GM19324 (cell line): ENCODE measurements at regions not wholly inside any gene's neighbourhood (a gene's known extent, or its start where the extent isn't known, plus 50 kb on each side); places are given as distances from the start of the nearest gene placed in this dataset.
A peak's percentile ranks its signal among the peaks of the same experiment; 100 is the strongest.

Source experiments
- ATAC-seq: cut with Tn5 transposase; IDR thresholded peaks from one replicate; pipeline ENCODE4 v1.9.1; 2021; ENCODE audit warnings: mild to moderate bottlenecking, moderate library complexity; ENCODE audit not compliant: unreplicated experiment, low FRiP score

DNA sequence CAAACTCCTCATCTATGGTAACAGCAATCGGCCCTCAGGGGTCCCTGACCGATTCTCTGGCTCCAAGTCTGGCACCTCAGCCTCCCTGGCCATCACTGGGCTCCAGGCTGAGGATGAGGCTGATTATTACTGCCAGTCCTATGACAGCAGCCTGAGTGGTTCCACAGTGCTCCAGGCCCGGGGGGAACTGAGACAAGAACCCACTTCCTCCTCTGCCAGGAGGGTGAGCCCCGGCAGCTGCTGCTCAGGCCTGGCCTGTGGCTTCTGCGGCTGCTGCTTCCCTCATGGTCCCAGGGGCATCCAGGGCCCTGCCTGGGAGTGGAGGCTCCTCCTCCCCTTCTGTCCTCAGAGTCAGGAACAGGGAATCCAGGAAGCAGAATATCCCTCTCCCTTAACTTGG is 98.4 kb downstream of the ZNF280B start:
- ATAC-seq = no peak

GRCh38 chr22:22410677-22411076 is 97.9 kb downstream of the ZNF280B start:
- ATAC-seq = no peak

DNA sequence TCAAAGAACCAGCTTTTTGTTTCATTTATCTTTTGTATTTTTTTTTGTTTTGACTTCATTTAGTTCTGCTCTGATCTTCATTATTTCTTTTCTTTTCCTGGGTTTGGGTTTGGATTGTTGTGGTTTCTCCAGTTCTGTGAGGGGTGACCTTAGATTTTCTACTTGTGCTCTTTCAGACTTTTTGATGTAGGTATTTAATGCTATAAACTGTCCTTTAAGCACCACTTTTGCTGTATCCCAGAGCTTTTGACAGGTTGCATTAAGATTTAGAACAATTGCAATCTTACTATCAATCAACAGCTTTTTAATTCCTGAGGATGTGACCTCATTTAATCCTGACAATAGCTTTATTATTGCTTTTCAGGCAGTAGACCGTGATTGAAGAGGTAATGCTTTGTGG is 94.3 kb downstream of the ZNF280B start:
- ATAC-seq = no peak

GRCh38 chr22:22417495-22418162 is 90.9 kb downstream of the ZNF280B start:
- ATAC-seq = no peak

DNA sequence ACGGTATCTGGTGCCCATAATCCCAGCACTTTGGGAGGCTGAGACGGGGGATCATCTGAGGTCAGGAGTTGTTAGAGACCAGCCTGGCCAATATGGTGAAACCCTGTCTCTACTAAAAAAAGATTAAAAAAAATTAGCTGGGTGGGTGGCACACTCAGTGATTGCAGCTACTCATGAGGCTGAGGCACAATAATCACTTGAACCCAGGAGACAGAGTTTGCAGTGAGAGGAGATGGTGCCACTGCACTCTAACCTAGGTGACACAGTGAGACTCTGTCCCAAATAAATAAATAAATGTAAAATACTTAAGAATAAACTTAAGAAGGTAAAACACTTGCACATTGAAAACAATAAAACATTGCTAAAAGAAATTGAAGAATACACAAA is 90.4 kb downstream of the ZNF280B start:
- ATAC-seq = no peak

DNA sequence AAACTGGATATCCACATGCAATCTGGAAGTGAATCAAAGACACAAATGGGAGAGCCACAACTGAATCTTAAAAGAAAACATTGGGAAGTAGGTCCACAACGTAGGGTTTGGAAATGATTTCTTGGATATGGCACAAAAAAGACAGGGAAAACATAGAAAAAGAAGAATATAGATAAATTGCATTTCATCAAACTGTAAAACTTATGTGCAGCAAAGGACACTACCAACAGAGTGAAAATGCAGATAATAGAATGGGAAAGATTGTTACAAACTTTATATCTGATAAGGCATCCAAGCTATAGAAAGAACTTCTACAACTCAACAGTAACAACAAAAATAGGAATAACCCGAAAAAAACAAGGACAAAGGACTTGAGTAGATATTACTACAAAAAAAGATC is 89.6 kb downstream of the ZNF280B start:
- no peak for ATAC-seq

- no peak for ATAC-seq
These were observed 88.0 kb downstream of the ZNF280B start for GRCh38 chr22:22420580-22420979.

GRCh38 chr22:22421392-22421791 is 87.2 kb downstream of the ZNF280B start:
- ATAC-seq = no peak

- peak; percentile 96 for ATAC-seq
These were observed 85.9 kb downstream of the ZNF280B start for GRCh38 chr22:22422629-22423112.

- ATAC-seq = no peak
These were observed 84.9 kb downstream of the ZNF280B start for GRCh38 chr22:22423681-22424080.

- no peak for ATAC-seq
These were observed 84.2 kb downstream of the ZNF280B start for GRCh38 chr22:22424210-22424800.

DNA sequence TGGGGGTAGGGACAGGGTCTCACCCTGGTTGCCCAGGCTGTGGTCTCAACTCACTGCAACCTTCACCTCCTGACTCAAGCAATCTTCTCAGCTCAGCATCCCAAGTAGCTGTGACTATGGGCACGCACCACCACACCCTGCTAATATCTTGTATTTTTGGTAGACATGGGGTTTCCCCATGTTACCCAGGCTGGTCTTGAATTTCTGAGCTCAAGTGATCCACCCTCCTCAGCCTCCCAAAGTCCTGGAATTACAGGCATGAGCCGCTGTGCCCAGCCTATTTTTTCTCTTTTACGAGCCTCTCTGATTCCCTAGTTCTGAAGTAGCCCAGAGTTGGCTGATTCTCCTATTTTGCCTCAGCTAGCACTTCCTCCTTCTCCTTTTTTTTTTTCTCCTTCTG is 83.6 kb downstream of the ZNF280B start:
- no peak for ATAC-seq

DNA sequence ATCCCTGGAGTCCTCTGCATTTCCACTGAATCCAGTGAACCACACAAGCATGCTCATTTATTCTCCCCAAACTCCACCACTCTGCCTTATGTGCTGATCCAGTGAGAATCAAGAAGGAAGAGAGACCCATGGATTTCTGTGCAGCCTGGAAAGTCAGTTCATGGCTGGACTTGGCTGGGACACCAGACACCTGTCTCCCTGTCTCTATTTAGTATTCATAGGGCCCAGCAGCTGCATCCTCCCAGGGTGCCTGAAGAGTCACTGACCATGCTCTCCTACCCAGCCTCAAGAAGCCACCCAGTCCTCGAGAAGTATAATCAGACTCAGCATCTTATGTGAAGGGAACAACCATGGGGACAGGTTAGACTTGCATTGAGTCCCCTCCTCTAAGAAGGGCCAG is 83.2 kb downstream of the ZNF280B start:
- ATAC-seq = no peak

DNA sequence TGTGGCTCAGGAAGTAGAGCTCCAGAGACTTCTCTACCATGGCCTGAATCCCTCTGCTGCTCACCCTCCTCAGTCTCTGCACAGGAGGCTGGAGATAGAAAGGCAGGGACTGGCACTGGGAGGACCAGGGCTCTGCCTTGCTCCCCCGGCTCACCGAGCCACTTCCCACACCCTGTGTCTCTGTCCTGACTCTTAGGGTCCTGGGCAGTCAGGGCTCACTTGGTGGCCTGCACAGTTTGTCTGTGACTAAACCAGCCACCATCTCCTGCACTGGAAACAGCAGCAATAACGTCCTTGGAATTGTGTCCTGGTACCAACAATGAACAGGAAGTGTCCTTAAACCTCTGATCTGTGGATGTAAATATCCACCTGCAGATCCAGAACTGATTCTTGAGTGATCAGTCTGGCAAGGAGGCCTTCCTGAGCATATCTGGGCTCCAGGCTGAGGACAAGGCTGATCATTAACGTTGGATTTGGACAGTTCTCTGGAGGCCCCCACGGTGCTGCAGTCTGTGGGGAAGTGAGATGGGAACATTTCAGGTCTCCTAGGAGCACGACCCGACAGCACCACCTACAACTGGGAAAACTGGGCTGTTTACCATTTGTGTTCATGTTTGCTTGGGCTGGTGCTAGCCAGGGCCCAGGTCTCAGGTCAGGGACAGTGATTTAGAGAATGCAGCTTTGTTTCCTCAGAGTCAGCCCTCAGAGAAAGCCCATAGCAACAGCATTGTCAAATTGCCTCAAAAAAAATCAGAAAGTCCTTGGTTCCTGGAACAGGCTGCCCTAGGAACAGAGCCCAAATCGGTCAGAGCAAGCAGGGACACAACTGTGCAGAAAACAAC is 82.5 kb downstream of the ZNF280B start:
- ATAC-seq = no peak

DNA sequence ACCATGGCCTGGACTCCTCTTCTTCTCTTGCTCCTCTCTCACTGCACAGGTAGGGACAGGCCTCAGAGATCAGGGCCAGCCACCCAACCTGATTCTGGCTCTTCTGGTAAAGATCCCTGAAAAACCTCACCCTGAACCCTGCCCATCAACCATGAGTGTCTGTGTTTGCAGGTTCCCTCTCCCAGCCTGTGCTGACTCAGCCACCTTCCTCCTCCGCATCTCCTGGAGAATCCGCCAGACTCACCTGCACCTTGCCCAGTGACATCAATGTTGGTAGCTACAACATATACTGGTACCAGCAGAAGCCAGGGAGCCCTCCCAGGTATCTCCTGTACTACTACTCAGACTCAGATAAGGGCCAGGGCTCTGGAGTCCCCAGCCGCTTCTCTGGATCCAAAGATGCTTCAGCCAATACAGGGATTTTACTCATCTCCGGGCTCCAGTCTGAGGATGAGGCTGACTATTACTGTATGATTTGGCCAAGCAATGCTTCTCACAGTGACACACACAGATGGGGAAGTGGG is 80.9 kb downstream of the ZNF280B start:
- ATAC-seq = no peak

DNA sequence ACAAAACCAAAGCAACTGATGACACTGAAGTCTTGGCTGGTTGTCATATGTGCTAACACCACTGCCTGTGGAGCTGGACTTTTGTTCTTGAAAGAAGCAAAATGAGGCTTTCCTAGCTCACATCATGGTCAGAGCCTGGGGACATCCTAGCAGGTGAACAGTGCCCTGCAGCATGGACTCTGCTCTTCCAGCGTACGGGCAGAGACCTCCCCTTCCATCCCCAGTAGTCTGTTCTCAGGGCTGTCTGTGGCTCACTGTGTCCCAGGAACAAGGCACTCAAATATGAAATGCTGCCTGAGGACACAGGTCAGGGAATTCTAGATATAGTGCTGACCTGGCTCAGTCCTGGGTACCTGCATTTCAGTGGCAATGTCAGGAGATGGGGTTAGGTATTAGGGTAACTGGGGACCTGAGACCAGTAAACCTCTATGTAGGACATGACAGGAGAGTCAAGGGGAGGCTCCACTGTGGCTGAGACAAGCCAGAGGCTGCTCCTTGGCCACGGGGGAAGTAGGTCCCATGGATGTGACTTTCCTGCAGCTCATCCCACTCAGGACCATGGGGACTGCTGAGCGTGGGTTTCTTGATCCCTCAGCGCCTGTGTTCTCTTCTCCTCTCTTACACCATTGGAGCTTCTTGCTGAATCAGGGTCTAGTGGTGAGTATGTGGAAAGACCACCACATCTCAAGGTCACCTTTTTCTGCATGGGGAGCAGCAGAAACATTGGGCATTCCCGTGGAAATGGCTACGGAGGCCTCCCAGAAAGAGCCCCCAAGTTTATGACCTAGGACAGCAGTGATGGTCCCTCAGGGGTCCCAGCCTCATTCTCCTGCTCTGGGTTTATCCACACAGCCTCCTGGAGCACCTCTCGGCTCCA is 80.1 kb downstream of the ZNF280B start:
- no peak for ATAC-seq

- no peak for ATAC-seq
These were observed 79.0 kb downstream of the ZNF280B start for GRCh38 chr22:22429369-22430108.

- ATAC-seq = no peak
These were observed 78.3 kb downstream of the ZNF280B start for GRCh38 chr22:22430111-22430820.
